ENCODE measurements at regions not wholly inside any gene's neighbourhood (a gene's known extent, or its start where the extent isn't known, plus 50 kb on each side); places are given as distances from the start of the nearest gene placed in this dataset.

- no peaks in the 10 kb centered on the region for H3K36me3 Mint-ChIP-seq
- POLR2A ChIA-PET: no interaction called here
- Histone ChIP-seq H3K4me1 (ENCODE audit: insufficient read depth, low read length) (no peaks in the 10 kb centered on the region), H3K27me3 (ENCODE audit: insufficient read depth, low read length, poor library complexity, severe bottlenecking) (no peaks in the 10 kb centered on the region), H3K36me3 (ENCODE audit: insufficient read depth, low read length) (no peaks in the 10 kb centered on the region), H3K4me3 (ENCODE audit: low read length) (no peak overlapping the region), H3K27ac (ENCODE audit: low read depth, low read length) (no peak overlapping the region), H3K9me3 (ENCODE audit: low read length) (no peaks in the 10 kb centered on the region)
- CTCF ChIA-PET: no interaction called here
- no peaks in the 10 kb centered on the region for H3K4me1 Mint-ChIP-seq
- H3K9me3 Mint-ChIP-seq: peaks cover 0 to 4% (median 0%) of the 10 kb centered on the region in 5 donors
- H3K27ac Mint-ChIP-seq: no peak overlapping the region
- DNase-seq: no peak
- H3K27me3 Mint-ChIP-seq: peaks cover 0 to 1% of the 10 kb centered on the region in 2 donors
- H3K4me3 Mint-ChIP-seq: no peak overlapping the region
These were observed 216.2 kb upstream of the SLC35G4 start for GRCh38 chr18:11392980-11393885.

GRCh38 chr18:11392292-11392691 is 217.1 kb upstream of the SLC35G4 start:
- no peaks in the 10 kb centered on the region for H3K36me3 Mint-ChIP-seq
- CTCF ChIA-PET: no interaction called here

DNA sequence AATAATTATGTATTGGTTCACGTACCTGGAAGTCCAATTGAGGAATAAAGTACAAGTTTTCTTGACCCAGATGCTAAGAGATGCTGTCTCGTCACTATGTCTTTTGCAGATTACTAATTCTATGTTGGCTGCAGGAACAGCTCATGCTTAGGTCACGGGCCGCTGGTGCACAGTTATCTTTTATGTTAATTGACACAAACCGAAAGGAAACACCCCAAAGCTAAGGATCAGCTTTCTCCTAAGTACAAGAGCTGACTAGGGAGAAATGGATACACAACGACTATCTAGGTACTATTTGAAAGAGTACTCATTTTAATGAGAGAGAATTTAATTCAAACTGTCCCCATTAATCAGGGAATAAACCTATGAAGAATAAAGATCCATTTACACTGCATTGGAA is 217.7 kb upstream of the SLC35G4 start:
- POLR2A ChIA-PET: no interaction called here
- H3K4me3 Mint-ChIP-seq: no peak overlapping the region

More at GRCh38 chr18:11392292-11392691, 217.1 kb upstream of the SLC35G4 start:
- POLR2A ChIA-PET: no interaction called here
- H3K27me3 Mint-ChIP-seq: peaks cover 0 to 1% of the 10 kb centered on the region in 2 donors
- peaks cover 0 to 4% (median 0%) of the 10 kb centered on the region in 5 donors for H3K9me3 Mint-ChIP-seq
- no peaks in the 10 kb centered on the region for H3K4me1 Mint-ChIP-seq
- no peaks in the 10 kb centered on the region for H3K27me3 ChIP-seq (ENCODE audit: insufficient read depth, low read length, poor library complexity, severe bottlenecking)
- H3K27ac Mint-ChIP-seq: no peak overlapping the region
- no peak overlapping the region for H3K27ac ChIP-seq (ENCODE audit: low read depth, low read length)
- no peaks in the 10 kb centered on the region for H3K4me1 ChIP-seq (ENCODE audit: insufficient read depth, low read length)
- DNase-seq: no peak
- no peak overlapping the region for H3K4me3 ChIP-seq (ENCODE audit: low read length)
- H3K4me3 Mint-ChIP-seq: no peak overlapping the region
- H3K36me3 ChIP-seq (ENCODE audit: insufficient read depth, low read length): no peaks in the 10 kb centered on the region
- H3K9me3 ChIP-seq (ENCODE audit: low read length): no peaks in the 10 kb centered on the region

DNA sequence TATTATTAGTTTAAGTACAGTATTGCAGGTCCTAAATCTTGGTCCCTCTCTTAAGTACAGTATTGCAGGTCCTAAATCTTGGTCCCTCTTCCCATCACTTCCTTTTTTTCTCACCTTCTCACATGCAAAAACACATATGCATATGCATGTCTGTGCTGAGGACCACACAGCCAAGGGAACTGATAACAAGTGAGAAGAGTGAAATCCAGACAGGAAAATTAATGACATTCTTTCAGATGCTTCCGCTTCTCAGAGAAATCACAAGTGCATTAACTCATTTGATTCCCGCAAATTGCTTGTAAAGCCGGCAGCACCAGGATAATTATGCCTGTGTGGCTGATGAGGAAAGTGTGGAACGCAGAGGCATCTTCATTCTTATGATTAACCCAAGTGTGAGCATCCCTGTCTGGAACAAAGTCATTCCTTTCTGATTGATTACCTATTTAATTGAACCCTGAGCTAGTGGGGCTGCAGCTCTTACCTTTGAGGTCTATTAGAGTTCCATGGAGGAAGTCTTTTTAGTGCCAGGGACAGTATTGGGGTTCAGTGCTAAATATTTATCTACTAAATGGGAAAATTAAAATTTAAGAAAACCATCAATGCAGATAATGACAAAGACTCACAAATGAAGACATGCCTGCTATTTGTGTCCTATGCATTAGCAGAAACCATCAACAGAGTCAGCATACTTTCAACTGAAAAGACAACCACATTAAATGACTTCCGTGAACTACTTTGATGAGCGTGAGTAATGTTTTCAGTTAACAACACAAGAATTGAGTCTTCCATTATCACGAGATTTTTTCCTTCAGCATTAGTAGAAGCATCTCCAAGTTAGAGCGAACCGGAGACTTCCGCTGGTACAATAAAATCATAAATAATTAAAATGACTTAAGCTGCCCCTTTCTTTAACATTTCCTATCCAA is 220.4 kb upstream of the SLC35G4 start:
- Histone ChIP-seq H3K9me3 (ENCODE audit: low read length) (no peaks in the 10 kb centered on the region), H3K27me3 (ENCODE audit: insufficient read depth, low read length, poor library complexity, severe bottlenecking) (no peaks in the 10 kb centered on the region), H3K27ac (ENCODE audit: low read depth, low read length) (no peak overlapping the region), H3K4me1 (ENCODE audit: insufficient read depth, low read length) (no peaks in the 10 kb centered on the region), H3K4me3 (ENCODE audit: low read length) (no peak overlapping the region), H3K36me3 (ENCODE audit: insufficient read depth, low read length) (no peaks in the 10 kb centered on the region)
- no peak overlapping the region for H3K4me3 Mint-ChIP-seq
- ChIA-PET CTCF (no interaction called here), POLR2A (no interaction called here)
- H3K27me3 Mint-ChIP-seq: peaks cover 0 to 1% of the 10 kb centered on the region in 2 donors
- no peaks in the 10 kb centered on the region for H3K36me3 Mint-ChIP-seq
- H3K4me1 Mint-ChIP-seq: no peaks in the 10 kb centered on the region
- DNase-seq: no peak
- peaks cover 0 to 2% (median 0%) of the 10 kb centered on the region in 5 donors for H3K9me3 Mint-ChIP-seq
- no peak overlapping the region for H3K27ac Mint-ChIP-seq

More for the DNA sequence above, 217.7 kb upstream of the SLC35G4 start:
- Mint-ChIP-seq H3K9me3 (peaks cover 0 to 4% (median 0%) of the 10 kb centered on the region in 5 donors), H3K27me3 (peaks cover 0 to 1% of the 10 kb centered on the region in 2 donors), H3K36me3 (no peaks in the 10 kb centered on the region), H3K4me1 (no peaks in the 10 kb centered on the region), H3K27ac (no peak overlapping the region)
- Histone ChIP-seq H3K27me3 (ENCODE audit: insufficient read depth, low read length, poor library complexity, severe bottlenecking) (no peaks in the 10 kb centered on the region), H3K36me3 (ENCODE audit: insufficient read depth, low read length) (no peaks in the 10 kb centered on the region), H3K4me1 (ENCODE audit: insufficient read depth, low read length) (no peaks in the 10 kb centered on the region), H3K4me3 (ENCODE audit: low read length) (no peak overlapping the region), H3K9me3 (ENCODE audit: low read length) (no peaks in the 10 kb centered on the region), H3K27ac (ENCODE audit: low read depth, low read length) (no peak overlapping the region)
- CTCF ChIA-PET: no interaction called here
- no peak for DNase-seq

DNA sequence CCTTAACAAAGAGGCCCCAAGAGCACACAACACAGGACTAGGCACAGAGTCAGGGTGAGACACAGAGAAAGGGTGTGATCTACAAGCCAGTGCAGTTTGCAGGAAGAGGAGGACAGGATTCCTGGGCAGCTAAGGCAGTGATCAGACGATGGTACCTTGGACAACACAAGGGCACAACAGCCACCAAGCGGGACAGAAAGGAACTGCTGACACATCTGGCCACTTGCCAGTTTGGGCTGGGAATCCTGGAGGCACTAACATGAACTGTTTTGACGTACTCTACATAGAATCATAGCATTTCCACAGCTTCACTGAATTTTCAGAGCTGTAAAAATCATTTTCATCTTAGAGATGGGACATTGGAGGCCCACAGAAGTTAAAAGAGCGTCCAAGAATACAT is 221.5 kb upstream of the SLC35G4 start:
- DNase-seq: no peak
- Histone ChIP-seq H3K4me1 (ENCODE audit: insufficient read depth, low read length) (no peaks in the 10 kb centered on the region), H3K4me3 (ENCODE audit: low read length) (no peak overlapping the region), H3K27me3 (ENCODE audit: insufficient read depth, low read length, poor library complexity, severe bottlenecking) (no peaks in the 10 kb centered on the region), H3K27ac (ENCODE audit: low read depth, low read length) (no peak overlapping the region), H3K36me3 (ENCODE audit: insufficient read depth, low read length) (no peaks in the 10 kb centered on the region), H3K9me3 (ENCODE audit: low read length) (no peaks in the 10 kb centered on the region)
- H3K4me1 Mint-ChIP-seq: no peaks in the 10 kb centered on the region
- peaks cover 0 to 2% (median 0%) of the 10 kb centered on the region in 5 donors for H3K9me3 Mint-ChIP-seq
- H3K4me3 Mint-ChIP-seq: no peak overlapping the region
- H3K36me3 Mint-ChIP-seq: no peaks in the 10 kb centered on the region
- ChIA-PET CTCF (no interaction called here), POLR2A (no interaction called here)
- peaks cover 0 to 1% of the 10 kb centered on the region in 2 donors for H3K27me3 Mint-ChIP-seq
- H3K27ac Mint-ChIP-seq: no peak overlapping the region

- peaks cover 0 to 2% (median 0%) of the 10 kb centered on the region in 5 donors for H3K9me3 Mint-ChIP-seq
These were observed 226.0 kb upstream of the SLC35G4 start for GRCh38 chr18:11383381-11383780.

DNA sequence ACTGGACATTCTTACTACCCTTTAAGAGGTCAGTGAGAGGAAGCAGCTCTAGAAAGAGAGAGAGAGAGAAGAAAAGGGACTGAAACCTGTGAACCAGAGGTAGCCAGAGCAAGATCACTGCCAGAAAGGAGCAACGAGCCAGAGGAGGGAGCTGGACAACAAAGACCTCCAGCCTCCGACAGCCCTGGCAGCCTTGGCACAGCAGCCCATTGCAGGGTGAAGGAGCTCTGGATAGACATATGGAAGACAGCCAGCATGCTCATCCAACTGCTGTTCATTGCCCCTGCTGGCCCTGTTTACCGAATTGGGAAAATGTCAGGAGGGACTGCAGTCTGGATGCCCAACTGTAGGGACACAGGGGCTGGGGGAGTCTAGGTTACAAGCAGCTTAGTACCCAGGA is 228.4 kb upstream of the SLC35G4 start:
- H3K4me3 ChIP-seq (ENCODE audit: low read length): no peak overlapping the region
- ChIA-PET POLR2A (no interaction called here), CTCF (no interaction called here)
- no peaks in the 10 kb centered on the region for H3K36me3 ChIP-seq (ENCODE audit: insufficient read depth, low read length)
- H3K4me3 Mint-ChIP-seq: no peak overlapping the region
- H3K27me3 ChIP-seq (ENCODE audit: insufficient read depth, low read length, poor library complexity, severe bottlenecking): no peaks in the 10 kb centered on the region
- H3K27ac Mint-ChIP-seq: no peak overlapping the region
- no peak for DNase-seq
- H3K27me3 Mint-ChIP-seq: peaks cover 0 to 2% of the 10 kb centered on the region in 2 donors
- no peaks in the 10 kb centered on the region for H3K4me1 Mint-ChIP-seq
- H3K9me3 ChIP-seq (ENCODE audit: low read length): no peaks in the 10 kb centered on the region
- H3K4me1 ChIP-seq (ENCODE audit: insufficient read depth, low read length): no peaks in the 10 kb centered on the region
- peaks cover 0 to 6% (median 3%) of the 10 kb centered on the region in 5 donors for H3K9me3 Mint-ChIP-seq
- no peaks in the 10 kb centered on the region for H3K36me3 Mint-ChIP-seq
- no peak overlapping the region for H3K27ac ChIP-seq (ENCODE audit: low read depth, low read length)

More at GRCh38 chr18:11383381-11383780, 226.0 kb upstream of the SLC35G4 start:
- ChIA-PET CTCF (no interaction called here), POLR2A (no interaction called here)
- Histone ChIP-seq H3K27ac (ENCODE audit: low read depth, low read length) (no peak overlapping the region), H3K27me3 (ENCODE audit: insufficient read depth, low read length, poor library complexity, severe bottlenecking) (no peaks in the 10 kb centered on the region), H3K4me3 (ENCODE audit: low read length) (no peak overlapping the region), H3K4me1 (ENCODE audit: insufficient read depth, low read length) (no peaks in the 10 kb centered on the region), H3K36me3 (ENCODE audit: insufficient read depth, low read length) (no peaks in the 10 kb centered on the region), H3K9me3 (ENCODE audit: low read length) (no peaks in the 10 kb centered on the region)
- DNase-seq: no peak
- Mint-ChIP-seq H3K27ac (no peak overlapping the region), H3K27me3 (peaks cover 0 to 2% of the 10 kb centered on the region in 2 donors), H3K4me3 (no peak overlapping the region), H3K36me3 (no peaks in the 10 kb centered on the region), H3K4me1 (no peaks in the 10 kb centered on the region)

DNA sequence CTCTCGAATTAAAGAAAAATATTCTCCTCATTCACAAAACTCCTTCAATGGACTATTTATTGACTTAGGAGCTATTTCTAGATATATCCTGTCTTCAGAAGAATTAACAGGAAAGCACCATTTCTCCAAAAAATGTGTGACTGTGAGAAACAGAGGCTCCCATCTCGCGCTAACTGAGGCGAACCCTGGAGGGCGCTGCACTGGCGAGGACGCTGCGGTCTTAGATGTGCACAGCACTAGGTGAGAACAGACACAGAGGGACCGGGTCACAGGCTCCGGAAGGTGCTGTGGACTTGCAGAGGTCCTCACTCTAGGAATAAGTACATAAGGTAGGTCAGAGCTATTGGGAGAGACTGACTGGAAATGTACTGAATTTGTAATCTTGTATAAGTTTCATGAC is 229.7 kb upstream of the SLC35G4 start:
- DNase-seq: no peak
- ChIA-PET POLR2A (no interaction called here), CTCF (no interaction called here)
- no peaks in the 10 kb centered on the region for H3K4me1 Mint-ChIP-seq
- Histone ChIP-seq H3K4me1 (ENCODE audit: insufficient read depth, low read length) (no peaks in the 10 kb centered on the region), H3K4me3 (ENCODE audit: low read length) (no peak overlapping the region), H3K27ac (ENCODE audit: low read depth, low read length) (no peak overlapping the region), H3K27me3 (ENCODE audit: insufficient read depth, low read length, poor library complexity, severe bottlenecking) (no peaks in the 10 kb centered on the region), H3K9me3 (ENCODE audit: low read length) (no peaks in the 10 kb centered on the region), H3K36me3 (ENCODE audit: insufficient read depth, low read length) (no peaks in the 10 kb centered on the region)
- peaks cover 0 to 2% of the 10 kb centered on the region in 2 donors for H3K27me3 Mint-ChIP-seq
- H3K27ac Mint-ChIP-seq: no peak overlapping the region
- no peaks in the 10 kb centered on the region for H3K36me3 Mint-ChIP-seq
- peaks cover 0 to 6% (median 3%) of the 10 kb centered on the region in 5 donors for H3K9me3 Mint-ChIP-seq
- H3K4me3 Mint-ChIP-seq: no peak overlapping the region
